GM18951 (cell line): ENCODE measurements at regions not wholly inside any gene's neighbourhood (a gene's known extent, or its start where the extent isn't known, plus 50 kb on each side); places are given as distances from the start of the nearest gene placed in this dataset.
"Not testable (repeated sequence)": the region's sequence is repeated elsewhere in the genome, so short reads cannot be mapped to it uniquely, and the experiment has no call there.

Experiments
- POLR2A ChIP-seq: IDR thresholded peaks from 4 replicates; pipeline ENCODE4 v1.6.1; 2011; ENCODE audit warnings: mild to moderate bottlenecking; ENCODE audit not compliant: insufficient read length, insufficient read depth; ENCODE audit errors: extremely low read depth
- in situ Hi-C: fragments of 300-500 bp; cut with MboI; formaldehyde crosslinking; loops from one replicate; pipeline ENCODE4 v1.12.0; 2022; ENCODE audit warnings: low sequenced_read_pairs, mixed read lengths, inconsistent platforms; ENCODE audit not compliant: unreplicated experiment

- in situ Hi-C loops, result no loop called here
- TF ChIP-seq POLR2A, result no peak
These were observed 162.6 kb upstream of the AUTS2 start for GRCh38 chr7:69435711-69436110.

- TF ChIP-seq POLR2A, result no peak
- in situ Hi-C loops, result no loop called here
These were observed 161.3 kb upstream of the AUTS2 start for GRCh38 chr7:69436946-69437345.

GRCh38 chr7:69438584-69439412 is 159.5 kb upstream of the AUTS2 start:
- TF ChIP-seq POLR2A, result no peak
- in situ Hi-C loops, result no loop called here

GRCh38 chr7:69439636-69440325 is 158.5 kb upstream of the AUTS2 start:
- no peak for TF ChIP-seq POLR2A
- in situ Hi-C loops, result no loop called here

- no peak for TF ChIP-seq POLR2A
- in situ Hi-C loops, result no loop called here
These were observed 157.3 kb upstream of the AUTS2 start for GRCh38 chr7:69440976-69441375.

GRCh38 chr7:69443136-69443535 is 155.1 kb upstream of the AUTS2 start:
- no peak for TF ChIP-seq POLR2A
- in situ Hi-C loops, result no loop called here

GRCh38 chr7:69445541-69445940 is 152.7 kb upstream of the AUTS2 start:
- in situ Hi-C loops, result no loop called here
- no peak for TF ChIP-seq POLR2A

GRCh38 chr7:69446213-69446612 is 152.1 kb upstream of the AUTS2 start:
- in situ Hi-C loops, result not testable (repeated sequence)

GRCh38 chr7:69448071-69448470 is 150.2 kb upstream of the AUTS2 start:
- no peak for TF ChIP-seq POLR2A

GRCh38 chr7:69450456-69450855 is 147.8 kb upstream of the AUTS2 start:
- TF ChIP-seq POLR2A, result no peak
- in situ Hi-C loops, result no loop called here

More at GRCh38 chr7:69448071-69448470, 150.2 kb upstream of the AUTS2 start:
- in situ Hi-C loops, result no loop called here

GRCh38 chr7:69451715-69452114 is 146.6 kb upstream of the AUTS2 start:
- in situ Hi-C loops, result no loop called here
- TF ChIP-seq POLR2A, result no peak

GRCh38 chr7:69452797-69453196 is 145.5 kb upstream of the AUTS2 start:
- in situ Hi-C loops, result no loop called here
- TF ChIP-seq POLR2A, result no peak

- TF ChIP-seq POLR2A, result no peak
- in situ Hi-C loops, result no loop called here
These were observed 140.4 kb upstream of the AUTS2 start for GRCh38 chr7:69457595-69458504.
